Kidney (tissue), 13 donors: ENCODE measurements at regions not wholly inside any gene's neighbourhood (a gene's known extent, or its start where the extent isn't known, plus 50 kb on each side); places are given as distances from the start of the nearest gene placed in this dataset.

Experiments used
- DNase-seq, 5 donors: peaks; one replicate each; pipeline ENCODE4 v3.0.0-alpha.2; 2013 to 2020
- FAIRE-seq: peaks from 2 replicates; lab custom pipeline; 2012; peaks lifted over from hg19 to GRCh38; lab: Jason Lieb, UNC
- H3K27ac ChIP-seq, 2 donors: one replicate each; pipeline ENCODE4 v1.7.0; 2013; ENCODE audit warnings: low read depth in 2 of 2, low read length in 2 of 2, inconsistent platforms in 1 of 2
- H3K27me3 ChIP-seq: one replicate; pipeline ENCODE4 v1.7.1; 2013; ENCODE audit warnings: low read length, inconsistent platforms; ENCODE audit not compliant: control insufficient read depth, insufficient read depth
- H3K36me3 ChIP-seq, 3 donors: one replicate each; pipeline versions ENCODE4 v1.7.0 to v1.7.1; 2013; ENCODE audit warnings: low read length in 3 of 3, control low read depth in 1 of 3, inconsistent platforms in 1 of 3; ENCODE audit not compliant: insufficient read depth in 3 of 3, control insufficient read depth in 2 of 3
- H3K4me1 ChIP-seq, 3 donors: one replicate each; pipeline versions ENCODE4 v1.7.0 to v1.7.1; 2013; ENCODE audit warnings: low read length in 3 of 3, inconsistent platforms in 1 of 3, low read depth in 1 of 3; ENCODE audit not compliant: control insufficient read depth in 2 of 3, insufficient read depth in 2 of 3
- H3K4me3 ChIP-seq, 3 donors: one replicate each; pipeline versions ENCODE4 v1.7.0 to v1.8.1; 2013; ENCODE audit warnings: low read length in 3 of 3, control low read depth in 1 of 3, inconsistent platforms in 1 of 3
- H3K9ac ChIP-seq, 3 donors: one replicate each; pipeline versions ENCODE4 v1.7.0 to v1.7.1; 2013; ENCODE audit warnings: low read length in 3 of 3, control low read depth in 1 of 3, inconsistent platforms in 1 of 3
- H3K9me3 ChIP-seq, 3 donors: one replicate each; pipeline versions ENCODE4 v1.7.0 to v1.7.1; 2013; ENCODE audit warnings: low read length in 3 of 3, control low read depth in 1 of 3, inconsistent platforms in 1 of 3; ENCODE audit not compliant: control insufficient read depth in 2 of 3, insufficient read depth in 1 of 3
- intact Hi-C: fragments of 100-400 bp; cut with DNase I; formaldehyde crosslinking; loops from one replicate; pipeline ENCODE4 v1.11.1; 2022
- TF ChIP-seq, protein P1 (sequence below): IDR thresholded peaks from 3 replicates; pipeline ENCODE4 v1.5.1; 2012; ENCODE audit warnings: mild to moderate bottlenecking, moderate library complexity, borderline replicate concordance; ENCODE audit not compliant: insufficient read depth; ENCODE audit errors: extremely low read depth
- donor health status: control.
- donor health status: control.
- donor health status: control.
- donor health status: control.
- donor health status: control.
- donor health status: DM: yes; HTN: yes; CAD: no.
- donor health status: Normal renal cell carcinoma (clear cell type).

DNA sequence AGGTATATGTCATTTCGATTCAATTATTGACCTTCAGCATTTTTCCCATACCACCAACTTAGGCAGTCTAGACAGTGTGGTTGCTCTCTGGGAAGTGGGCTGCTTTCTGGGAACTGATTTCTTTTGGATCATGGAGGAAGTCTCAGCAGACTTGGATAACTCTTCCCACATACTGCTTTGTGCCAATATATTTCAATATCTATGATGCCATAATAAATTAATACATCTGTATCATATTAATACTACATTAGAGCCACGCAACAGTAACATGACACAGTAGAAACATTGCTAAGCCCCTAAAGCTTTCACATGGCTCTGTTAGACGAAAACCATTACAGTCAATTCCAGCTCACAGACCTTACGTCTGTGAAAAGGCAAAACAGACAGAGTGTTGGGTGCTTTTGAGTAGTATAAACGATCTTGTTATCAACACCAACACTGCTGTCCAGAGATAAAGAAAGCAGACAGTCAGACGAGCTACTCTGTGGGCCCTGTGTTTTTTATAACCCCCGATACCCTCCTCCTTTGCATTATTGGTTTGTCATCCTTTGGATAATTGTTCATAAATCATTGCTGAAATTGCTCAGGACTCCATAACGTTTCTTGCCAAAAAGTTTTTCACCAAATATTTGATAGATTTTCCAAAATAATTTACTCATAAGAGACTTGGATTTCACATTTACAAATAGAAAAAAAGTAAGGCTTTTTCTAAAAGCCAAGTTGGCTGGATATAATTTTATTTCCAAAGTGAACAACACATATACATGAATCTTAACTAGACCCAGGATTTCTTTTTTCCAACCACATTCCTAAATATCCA is 439.7 kb downstream of the ADAMTS20 start:
- H3K27me3 ChIP-seq = no peaks in the 10 kb centered on the region
- H3K9ac ChIP-seq = no peak overlapping the region
- TF ChIP-seq, protein P1, sequence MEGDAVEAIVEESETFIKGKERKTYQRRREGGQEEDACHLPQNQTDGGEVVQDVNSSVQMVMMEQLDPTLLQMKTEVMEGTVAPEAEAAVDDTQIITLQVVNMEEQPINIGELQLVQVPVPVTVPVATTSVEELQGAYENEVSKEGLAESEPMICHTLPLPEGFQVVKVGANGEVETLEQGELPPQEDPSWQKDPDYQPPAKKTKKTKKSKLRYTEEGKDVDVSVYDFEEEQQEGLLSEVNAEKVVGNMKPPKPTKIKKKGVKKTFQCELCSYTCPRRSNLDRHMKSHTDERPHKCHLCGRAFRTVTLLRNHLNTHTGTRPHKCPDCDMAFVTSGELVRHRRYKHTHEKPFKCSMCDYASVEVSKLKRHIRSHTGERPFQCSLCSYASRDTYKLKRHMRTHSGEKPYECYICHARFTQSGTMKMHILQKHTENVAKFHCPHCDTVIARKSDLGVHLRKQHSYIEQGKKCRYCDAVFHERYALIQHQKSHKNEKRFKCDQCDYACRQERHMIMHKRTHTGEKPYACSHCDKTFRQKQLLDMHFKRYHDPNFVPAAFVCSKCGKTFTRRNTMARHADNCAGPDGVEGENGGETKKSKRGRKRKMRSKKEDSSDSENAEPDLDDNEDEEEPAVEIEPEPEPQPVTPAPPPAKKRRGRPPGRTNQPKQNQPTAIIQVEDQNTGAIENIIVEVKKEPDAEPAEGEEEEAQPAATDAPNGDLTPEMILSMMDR = no peak
- DNase-seq (no peak), FAIRE-seq (no peak)
- H3K27ac ChIP-seq = no peak overlapping the region
- H3K9me3 ChIP-seq = no peaks in the 10 kb centered on the region
- H3K4me3 ChIP-seq = no peak overlapping the region
- intact Hi-C loops = no loop called here
- no peaks in the 10 kb centered on the region for H3K4me1 ChIP-seq
- H3K36me3 ChIP-seq = no peaks in the 10 kb centered on the region

DNA sequence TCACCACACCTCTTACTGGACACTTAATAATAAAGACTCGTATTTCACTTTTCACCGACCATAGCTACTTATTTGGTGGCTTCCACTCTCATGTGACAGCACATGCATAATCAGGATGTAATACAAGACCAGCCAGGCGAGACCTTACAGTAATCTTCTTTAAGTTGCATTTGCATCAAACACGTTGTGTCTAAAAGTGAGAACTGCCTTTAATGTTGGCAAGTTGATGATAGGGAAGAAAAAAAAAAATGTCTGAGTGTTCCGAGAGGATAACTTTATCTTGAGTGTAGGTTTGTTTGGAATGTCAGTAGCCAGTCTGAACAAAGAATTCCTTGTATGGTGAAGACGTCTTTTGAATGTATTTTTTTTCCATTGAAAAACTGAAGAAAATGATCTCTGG is 440.4 kb downstream of the ADAMTS20 start:
- intact Hi-C loops = no loop called here
- Histone ChIP-seq H3K27me3 (no peaks in the 10 kb centered on the region), H3K36me3 (no peaks in the 10 kb centered on the region), H3K4me3 (no peak overlapping the region), H3K9ac (no peak overlapping the region), H3K27ac (no peak overlapping the region), H3K4me1 (no peaks in the 10 kb centered on the region), H3K9me3 (no peaks in the 10 kb centered on the region)
- TF ChIP-seq, protein P1 = no peak
- DNase-seq = peak in 1 of 5 donors; percentile 13
- FAIRE-seq = no peak

DNA sequence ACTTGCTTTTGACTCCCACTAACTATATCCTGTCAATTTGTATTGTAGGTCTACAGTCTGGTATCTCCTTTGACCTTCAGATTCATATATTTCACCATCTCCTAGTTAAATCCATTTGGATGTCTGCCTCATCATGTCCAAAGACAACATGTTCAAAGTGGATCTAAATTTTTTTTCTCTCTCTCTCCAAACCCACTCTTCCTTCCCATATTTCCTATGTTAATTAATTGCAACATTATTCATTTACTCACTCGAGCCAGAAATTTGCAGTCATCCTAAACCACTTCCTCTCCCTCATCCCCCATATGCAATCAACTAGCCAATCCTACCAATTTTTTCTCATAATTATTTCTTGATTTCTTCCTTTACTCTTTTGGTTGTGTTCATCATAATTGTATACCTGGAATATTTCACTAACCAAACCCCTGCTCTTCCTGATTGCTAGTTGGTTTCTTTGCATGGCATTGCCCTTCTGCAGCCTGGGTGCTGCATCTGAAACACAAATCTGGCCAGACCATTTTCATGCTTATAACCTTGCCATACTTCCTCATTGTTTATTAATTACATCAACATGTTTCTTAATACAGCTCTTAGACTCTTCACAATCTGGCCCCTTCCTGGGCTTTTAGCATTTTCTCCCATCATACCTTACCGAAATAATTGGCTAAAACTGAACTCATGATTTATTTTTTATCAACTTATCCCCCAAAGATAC is 442.2 kb downstream of the ADAMTS20 start:
- Histone ChIP-seq H3K9ac (no peak overlapping the region), H3K27ac (no peak overlapping the region), H3K9me3 (no peaks in the 10 kb centered on the region), H3K4me1 (no peaks in the 10 kb centered on the region), H3K4me3 (no peak overlapping the region), H3K27me3 (no peaks in the 10 kb centered on the region), H3K36me3 (no peaks in the 10 kb centered on the region)
- intact Hi-C loops = no loop called here
- DNase-seq = no peak
- no peak for FAIRE-seq
- TF ChIP-seq, protein P1 = no peak
